GM23248 (cell line): ENCODE measurements at regions not wholly inside any gene's neighbourhood (a gene's known extent, or its start where the extent isn't known, plus 50 kb on each side); places are given as distances from the start of the nearest gene placed in this dataset.

Experiments
- DNase-seq: peaks from one replicate; pipeline ENCODE4 v3.0.0-alpha.2; 2015
- H2AFZ ChIP-seq: fragments of 200-600 bp; sonication (generic); 2 replicates; pipeline ENCODE4 v1.6.1; 2016; ENCODE audit warnings: antibody characterized with exemption
- H3F3A ChIP-seq: fragments of 200-600 bp; sonication (generic); 2 replicates; pipeline ENCODE4 v1.6.1; 2016; ENCODE audit warnings: mild to moderate bottlenecking, antibody characterized with exemption, mixed run types; ENCODE audit not compliant: insufficient read depth
- H3K27ac ChIP-seq: fragments of 200-600 bp; sonication (generic); 2 replicates; pipeline ENCODE4 v1.5.1; 2016; ENCODE audit warnings: mild to moderate bottlenecking
- H3K27me3 ChIP-seq: fragments of 200-600 bp; sonication (generic); replicated peaks from 2 replicates; pipeline ENCODE4 v1.6.1; 2016; ENCODE audit warnings: mild to moderate bottlenecking; ENCODE audit not compliant: insufficient read depth
- H3K36me3 ChIP-seq: fragments of 200-600 bp; sonication (generic); 2 replicates; pipeline ENCODE4 v1.6.1; 2016; ENCODE audit warnings: low read depth, mild to moderate bottlenecking
- H3K4me1 ChIP-seq: fragments of 200-600 bp; sonication (generic); 2 replicates; pipeline ENCODE4 v1.6.1; 2016; ENCODE audit warnings: mild to moderate bottlenecking; ENCODE audit not compliant: insufficient read depth
- H3K4me2 ChIP-seq: fragments of 200-600 bp; sonication (generic); one replicate; pipeline ENCODE4 v1.6.1; 2016; ENCODE audit warnings: mild to moderate bottlenecking; ENCODE audit not compliant: unreplicated experiment
- H3K4me3 ChIP-seq: fragments of 200-600 bp; sonication (generic); 2 replicates; pipeline ENCODE4 v1.5.1; 2016; ENCODE audit warnings: mild to moderate bottlenecking
- H3K79me2 ChIP-seq: fragments of 200-600 bp; sonication (generic); 2 replicates; pipeline ENCODE4 v1.6.1; 2016; ENCODE audit warnings: mild to moderate bottlenecking; ENCODE audit not compliant: insufficient read depth
- H3K9ac ChIP-seq: fragments of 200-600 bp; sonication (generic); 2 replicates; pipeline ENCODE4 v1.6.1; 2016; ENCODE audit warnings: mild to moderate bottlenecking
- H3K9me2 ChIP-seq: fragments of 200-600 bp; sonication (generic); 2 replicates; pipeline ENCODE4 v1.6.1; 2016; ENCODE audit warnings: mixed run types, mild to moderate bottlenecking, moderate library complexity; ENCODE audit not compliant: insufficient read depth
- H3K9me3 ChIP-seq: fragments of 200-600 bp; sonication (generic); one replicate; pipeline ENCODE4 v1.6.1; 2017; ENCODE audit warnings: low read depth
- H4K20me1 ChIP-seq: fragments of 200-600 bp; sonication (generic); 2 replicates; pipeline ENCODE4 v1.6.0; 2016; ENCODE audit not compliant: insufficient read depth
- EZH2 ChIP-seq: fragments of 200-600 bp; sonication (generic); IDR thresholded peaks from 2 replicates; pipeline ENCODE4 v1.6.1; 2018; ENCODE audit warnings: antibody characterized with exemption, mild to moderate bottlenecking; ENCODE audit not compliant: insufficient read depth, poor library complexity, severe bottlenecking
- EZH2phosphoT487 ChIP-seq: fragments of 200-600 bp; sonication (generic); IDR thresholded peaks from 2 replicates; pipeline ENCODE4 v1.6.1; 2018; ENCODE audit warnings: antibody characterized with exemption, moderate library complexity, mild to moderate bottlenecking, low read depth; ENCODE audit not compliant: insufficient read depth
- WGBS, 2 experiments: methylation state at CpG; one replicate each; pipeline ENCODE4 v1.1.6; 2015 to 2017; ENCODE audit warnings: low lambda C conversion rate in 2 of 2, low coverage in 1 of 2; ENCODE audit errors: missing lambda C conversion rate in 2 of 2; 5-methylcytosine and 5-hydroxymethylcytosine counted together
- in situ Hi-C: fragments of 300-500 bp; cut with MboI; formaldehyde crosslinking; loops from 2 replicates; pipeline ENCODE4 v1.15.0; 2020

DNA sequence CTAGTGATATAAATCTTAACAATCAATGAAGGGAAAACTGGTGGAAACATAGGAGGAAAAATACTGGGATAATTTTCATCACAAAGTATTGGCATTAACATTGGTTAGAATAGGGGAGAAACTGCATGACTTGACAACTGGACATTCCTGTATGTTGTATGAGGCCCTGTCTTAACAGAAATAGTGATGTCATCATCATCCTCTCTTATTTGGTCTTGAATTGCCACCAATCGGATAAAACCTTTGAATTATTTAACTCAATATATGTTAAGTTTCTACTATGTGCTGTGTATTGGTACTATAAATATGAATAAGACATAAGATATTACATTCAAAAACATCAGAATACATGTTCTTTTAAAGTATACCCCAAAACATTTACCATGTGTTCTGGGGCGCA, 130.1 kb upstream of the CCDC54 start:
- in situ Hi-C loops = loop anchor here (25.0 kb wide), 1 partner anchor 1315 kb away; no protein-coding TSS in a partner anchor
- no peaks in the 10 kb centered on the region for H4K20me1 ChIP-seq

GRCh38 chr3:107249132-107249531, 128.1 kb upstream of the CCDC54 start:
- DNase-seq = no peak
- TF ChIP-seq EZH2 (no peak), EZH2phosphoT487 (no peak)
- H2AFZ ChIP-seq = no peak overlapping the region

More for the DNA sequence above, 130.1 kb upstream of the CCDC54 start:
- Histone ChIP-seq H3K4me1 (peaks cover under 1% of the 10 kb centered on the region; the same call in 1 of the 2 replicates), H3K9me3 (no peaks in the 10 kb centered on the region), H3K79me2 (peaks cover 22% of the 10 kb centered on the region), H3K27me3 (no peaks in the 10 kb centered on the region), H3K9me2 (no peaks in the 10 kb centered on the region), H2AFZ (no peak overlapping the region), H3K9ac (no peak overlapping the region), H3K27ac (no peak overlapping the region), H3F3A (no peaks in the 10 kb centered on the region), H3K4me2 (no peak overlapping the region), H3K36me3 (peaks cover 3% of the 10 kb centered on the region; the same call in 1 of the 2 replicates), H3K4me3 (no peak overlapping the region)
- 99% methylated on average over 2 of the region's 2 CpGs for WGBS, 2 experiments
- TF ChIP-seq EZH2phosphoT487 = no peak
- no peak for TF ChIP-seq EZH2
- DNase-seq = no peak

DNA sequence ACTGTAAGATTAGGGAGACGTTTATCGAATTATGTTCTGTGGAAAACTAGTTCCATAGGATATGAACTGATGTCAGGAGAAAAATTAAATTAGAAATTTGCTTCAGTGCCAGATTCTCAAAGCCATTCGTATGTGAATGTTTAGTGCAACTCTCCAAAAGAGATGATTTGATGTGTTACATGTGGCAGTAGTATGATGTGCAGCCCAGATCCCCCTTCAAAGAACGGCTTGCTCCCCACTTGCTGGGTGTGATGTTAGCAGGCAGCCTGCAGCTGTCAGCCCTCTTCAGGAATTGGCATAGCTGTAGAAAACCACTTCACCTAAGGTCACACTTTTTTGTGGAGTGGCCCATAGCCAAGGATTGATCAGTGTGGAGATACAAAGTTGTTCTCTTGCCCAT, 127.0 kb upstream of the CCDC54 start:
- Histone ChIP-seq H3K27me3 (no peaks in the 10 kb centered on the region), H3K4me3 (no peak overlapping the region), H2AFZ (no peak overlapping the region), H3K9me3 (no peaks in the 10 kb centered on the region), H3K4me2 (no peak overlapping the region), H3K36me3 (peaks cover 3% of the 10 kb centered on the region; the same call in 1 of the 2 replicates), H3K79me2 (no peaks in the 10 kb centered on the region), H3F3A (no peaks in the 10 kb centered on the region), H3K27ac (no peak overlapping the region), H4K20me1 (no peaks in the 10 kb centered on the region), H3K9ac (no peak overlapping the region), H3K4me1 (no peaks in the 10 kb centered on the region), H3K9me2 (no peaks in the 10 kb centered on the region)
- in situ Hi-C loops = no loop called here
- WGBS, 2 experiments = 53 to 65% methylated on average over 4 of the region's 4 CpGs
- no peak for TF ChIP-seq EZH2phosphoT487
- no peak for TF ChIP-seq EZH2
- DNase-seq = no peak

More at GRCh38 chr3:107249132-107249531, 128.1 kb upstream of the CCDC54 start:
- H3F3A ChIP-seq = no peaks in the 10 kb centered on the region
- no peak overlapping the region for H3K4me2 ChIP-seq
- H3K27ac ChIP-seq = no peak overlapping the region
- no peaks in the 10 kb centered on the region for H3K27me3 ChIP-seq
- in situ Hi-C loops = loop anchor here (25.0 kb wide), 1 partner anchor 1313 kb away; no protein-coding TSS in a partner anchor
- peaks cover 2% of the 10 kb centered on the region; the same call in 1 of the 2 replicates for H3K79me2 ChIP-seq
- WGBS, 2 experiments = 96 to 100% methylated on average over 2 of the region's 2 CpGs
- no peak overlapping the region for H3K4me3 ChIP-seq
- H4K20me1 ChIP-seq = no peaks in the 10 kb centered on the region
- H3K36me3 ChIP-seq = peaks cover 3% of the 10 kb centered on the region; the same call in 1 of the 2 replicates
- H3K9ac ChIP-seq = no peak overlapping the region
- no peaks in the 10 kb centered on the region for H3K4me1 ChIP-seq
- no peaks in the 10 kb centered on the region for H3K9me2 ChIP-seq
- H3K9me3 ChIP-seq = no peaks in the 10 kb centered on the region

DNA sequence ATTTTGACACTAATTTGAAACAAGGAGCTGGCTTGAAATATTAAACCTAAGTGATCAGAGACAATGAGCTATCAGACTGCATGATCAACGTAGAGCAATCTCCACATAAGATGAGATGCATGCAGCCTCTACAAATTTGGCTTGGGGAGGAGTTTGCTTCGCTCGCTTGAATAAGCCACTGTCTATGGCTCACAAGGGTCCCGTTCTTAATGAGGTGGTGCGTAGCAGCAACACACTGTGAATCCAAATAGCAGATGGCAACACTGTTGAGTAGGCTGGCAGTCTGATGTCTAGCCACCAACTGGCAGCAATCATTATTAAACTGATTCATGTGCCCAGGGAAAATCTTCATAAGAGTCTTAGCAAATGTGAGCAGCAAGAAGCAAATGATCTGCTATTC, 125.4 kb upstream of the CCDC54 start:
- 0 out of 2 replicates have a peak, but pooled peaks cover 1% of the 10 kb centered on the region for H3K9me2 ChIP-seq
- WGBS, 2 experiments = 83 to 85% methylated on average over 5 of the region's 5 CpGs
- H3K36me3 ChIP-seq = peaks cover 3% of the 10 kb centered on the region; the same call in 1 of the 2 replicates
- no peaks in the 10 kb centered on the region for H4K20me1 ChIP-seq
- H3K27ac ChIP-seq = no peak overlapping the region
- TF ChIP-seq EZH2phosphoT487 = no peak
- no peak for TF ChIP-seq EZH2
- no peaks in the 10 kb centered on the region for H3K4me1 ChIP-seq
- H3F3A ChIP-seq = no peaks in the 10 kb centered on the region
- no peak overlapping the region for H2AFZ ChIP-seq
- DNase-seq = no peak
- H3K4me3 ChIP-seq = no peak overlapping the region
- H3K9me3 ChIP-seq = no peaks in the 10 kb centered on the region
- H3K9ac ChIP-seq = no peak overlapping the region
- in situ Hi-C loops = no loop called here
- no peaks in the 10 kb centered on the region for H3K27me3 ChIP-seq
- no peaks in the 10 kb centered on the region for H3K79me2 ChIP-seq
- no peak overlapping the region for H3K4me2 ChIP-seq
